Stimulated activated effector memory CD8-positive, alpha-beta T cell treated with anti-CD3 and anti-CD28 coated beads, Interleukin-12 subunit alpha, Interleukin-12 subunit beta, amount 100 ng/mL, for 72 hours (primary cell): ENCODE measurements at regions not wholly inside any gene's neighbourhood (a gene's known extent, or its start where the extent isn't known, plus 50 kb on each side); places are given as distances from the start of the nearest gene placed in this dataset.

Experiments used
- ATAC-seq: fragments of 150-1000 bp; cut with Tn5 transposase; 2 replicates; pipeline ENCODE4 v1.10.0; 2021
- DNase-seq, 2 donors: peaks; one replicate each; pipeline ENCODE4 v3.0.0; 2021 to 2022; ENCODE audit warnings: low spot score in 2 of 2
- H3K27ac Mint-ChIP-seq: one replicate; pipeline ENCODE4 v1.8.0; 2022; ENCODE audit warnings: mild to moderate bottlenecking, mixed read lengths
- H3K36me3 Mint-ChIP-seq: one replicate; pipeline ENCODE4 v1.8.0; 2022; ENCODE audit warnings: mild to moderate bottlenecking, mixed read lengths
- H3K4me1 Mint-ChIP-seq: one replicate; pipeline ENCODE4 v1.8.0; 2022; ENCODE audit warnings: mixed read lengths
- H3K4me3 Mint-ChIP-seq: one replicate; pipeline ENCODE4 v1.8.0; 2022; ENCODE audit warnings: mild to moderate bottlenecking, mixed read lengths
- H3K9me3 Mint-ChIP-seq: one replicate; pipeline ENCODE4 v1.8.0; 2022; ENCODE audit warnings: mixed read lengths

DNA sequence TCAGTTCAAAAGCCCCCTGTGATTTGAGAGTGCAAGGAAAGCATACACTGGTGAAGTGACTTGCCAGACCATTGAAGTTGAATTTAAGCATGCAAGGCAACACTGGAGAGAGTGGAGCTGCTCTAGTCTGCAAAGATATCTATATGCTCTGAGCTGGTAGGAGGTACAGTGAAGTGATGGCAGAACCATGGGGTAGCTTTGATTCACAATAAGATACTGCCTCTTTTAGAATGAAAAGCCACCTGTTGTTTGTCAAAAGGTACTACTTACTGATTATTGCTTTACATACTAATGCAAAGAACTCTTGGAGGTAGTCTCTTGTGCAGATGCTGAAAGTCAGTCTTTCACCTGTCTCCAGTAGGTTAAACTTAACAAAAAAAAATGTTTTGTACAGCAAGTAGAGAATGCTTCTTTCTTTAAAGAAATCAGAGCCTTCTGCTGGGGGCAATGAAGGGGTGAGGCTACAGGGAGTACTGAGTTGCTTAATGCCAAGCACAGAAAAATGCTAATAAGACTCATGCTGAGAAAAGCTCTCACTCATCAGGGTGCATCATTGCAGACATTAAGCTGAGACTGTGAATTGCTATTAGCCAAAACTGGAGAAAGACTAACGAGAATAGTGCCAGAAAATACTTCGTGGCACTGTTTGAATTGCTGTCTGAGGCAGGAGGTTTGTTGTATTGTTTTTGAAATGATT, 1150.5 kb upstream of the TMPRSS15 start:
- H3K4me3 Mint-ChIP-seq, result no peak overlapping the region

GRCh38 chr21:19557046-19557445, 1153.5 kb upstream of the TMPRSS15 start:
- Mint-ChIP-seq H3K4me3 (no peak overlapping the region), H3K36me3 (no peaks in the 10 kb centered on the region), H3K27ac (no peak overlapping the region), H3K4me1 (no peaks in the 10 kb centered on the region), H3K9me3 (peaks cover 6% of the 10 kb centered on the region)
- DNase-seq, result no peak
- ATAC-seq, result no peak

More for the DNA sequence above, 1150.5 kb upstream of the TMPRSS15 start:
- Mint-ChIP-seq H3K4me1 (no peaks in the 10 kb centered on the region), H3K36me3 (no peaks in the 10 kb centered on the region), H3K9me3 (peaks cover 9% of the 10 kb centered on the region), H3K27ac (no peak overlapping the region)
- ATAC-seq (no peak), DNase-seq (no peak)

- Mint-ChIP-seq H3K36me3 (no peaks in the 10 kb centered on the region), H3K9me3 (peaks cover 6% of the 10 kb centered on the region), H3K4me1 (no peaks in the 10 kb centered on the region), H3K27ac (no peak overlapping the region), H3K4me3 (no peak overlapping the region)
- DNase-seq, result no peak
- ATAC-seq, result no peak
These were observed 1153.9 kb upstream of the TMPRSS15 start for GRCh38 chr21:19557488-19557887.

- Mint-ChIP-seq H3K36me3 (no peaks in the 10 kb centered on the region), H3K9me3 (peaks cover 7% of the 10 kb centered on the region), H3K4me1 (no peaks in the 10 kb centered on the region), H3K4me3 (no peak overlapping the region), H3K27ac (no peak overlapping the region)
- no peak for ATAC-seq
- DNase-seq, result no peak
These were observed 1162.0 kb upstream of the TMPRSS15 start for GRCh38 chr21:19565587-19565986.

DNA sequence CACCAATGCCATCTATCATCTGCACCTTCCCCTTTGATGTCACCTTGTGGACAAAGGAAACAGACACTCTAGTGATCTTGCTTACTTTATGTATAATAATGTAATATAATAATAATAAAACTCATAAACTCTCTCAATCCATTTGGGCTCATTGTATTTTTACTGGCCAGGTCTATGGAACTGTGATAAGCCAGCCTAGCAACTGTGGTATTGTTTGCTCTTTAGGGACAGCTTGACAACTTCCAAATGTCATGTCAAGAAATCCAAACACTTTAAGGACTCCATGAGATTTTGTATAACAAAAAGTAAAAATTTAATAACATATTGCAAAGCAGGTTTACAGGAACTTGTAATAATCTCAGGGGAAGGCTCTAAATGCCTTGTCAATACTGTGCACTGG, 1163.4 kb upstream of the TMPRSS15 start:
- ATAC-seq, result no peak
- Mint-ChIP-seq H3K27ac (no peak overlapping the region), H3K9me3 (peaks cover 10% of the 10 kb centered on the region), H3K4me3 (no peak overlapping the region), H3K36me3 (no peaks in the 10 kb centered on the region), H3K4me1 (no peaks in the 10 kb centered on the region)
- no peak for DNase-seq

DNA sequence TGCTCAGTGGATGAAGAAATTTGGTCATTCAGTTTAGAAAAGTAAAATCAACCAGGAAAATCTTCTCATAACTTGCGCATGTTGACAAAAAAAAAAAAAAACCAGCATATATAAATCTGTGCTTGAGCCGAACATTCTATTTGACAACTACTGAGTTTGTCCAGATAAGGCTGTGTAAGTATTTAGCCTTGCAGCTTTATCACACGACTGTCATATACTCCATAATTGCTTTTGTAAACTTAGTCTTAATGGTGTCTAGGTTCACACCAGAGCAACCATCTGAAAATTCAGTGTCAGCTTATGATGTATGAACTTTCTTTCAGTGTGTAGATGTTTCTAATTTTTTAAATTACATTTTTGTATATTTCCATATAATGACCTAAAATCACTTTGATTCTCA, 1173.8 kb upstream of the TMPRSS15 start:
- H3K36me3 Mint-ChIP-seq, result no peaks in the 10 kb centered on the region
- no peaks in the 10 kb centered on the region for H3K4me1 Mint-ChIP-seq
- no peak for ATAC-seq
- peaks cover 8% of the 10 kb centered on the region for H3K9me3 Mint-ChIP-seq
- no peak overlapping the region for H3K4me3 Mint-ChIP-seq
- no peak for DNase-seq
- no peak overlapping the region for H3K27ac Mint-ChIP-seq

- DNase-seq (no peak), ATAC-seq (no peak)
- Mint-ChIP-seq H3K4me1 (no peaks in the 10 kb centered on the region), H3K9me3 (peaks cover 14% of the 10 kb centered on the region), H3K36me3 (no peaks in the 10 kb centered on the region), H3K4me3 (no peak overlapping the region), H3K27ac (no peak overlapping the region)
These were observed 1186.5 kb upstream of the TMPRSS15 start for GRCh38 chr21:19590044-19590443.

DNA sequence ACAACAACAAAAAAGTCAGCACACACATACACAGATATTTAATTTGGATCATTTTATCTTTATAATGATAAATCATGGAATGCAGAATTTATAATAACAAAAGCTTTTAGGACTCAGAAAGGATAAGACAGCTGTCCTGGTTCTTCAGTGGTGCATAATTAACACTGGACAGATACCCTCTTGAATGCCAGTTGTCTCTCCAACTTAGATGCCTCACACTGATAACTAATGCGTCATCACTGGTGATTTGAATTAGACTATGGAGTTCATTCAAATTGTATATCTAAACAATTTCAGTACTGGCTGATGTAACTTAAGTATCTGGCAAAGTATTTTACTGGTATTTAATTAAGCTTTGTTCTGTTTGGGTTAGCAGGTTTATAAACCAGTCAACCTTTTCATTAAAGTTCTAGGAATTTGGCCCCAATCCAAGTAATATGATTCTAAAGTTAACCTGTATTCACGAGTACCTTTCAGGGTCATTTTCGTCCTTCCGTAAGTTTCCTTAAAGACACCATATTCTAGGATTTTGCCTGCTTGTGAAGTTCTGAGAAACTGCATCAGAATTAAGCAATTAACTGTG, 1199.5 kb upstream of the TMPRSS15 start:
- no peak overlapping the region for H3K27ac Mint-ChIP-seq
- no peaks in the 10 kb centered on the region for H3K36me3 Mint-ChIP-seq
- no peaks in the 10 kb centered on the region for H3K9me3 Mint-ChIP-seq
- no peak for DNase-seq
- no peaks in the 10 kb centered on the region for H3K4me1 Mint-ChIP-seq
- no peak overlapping the region for H3K4me3 Mint-ChIP-seq
- no peak for ATAC-seq

- DNase-seq (no peak), ATAC-seq (no peak)
- no peak overlapping the region for H3K4me3 Mint-ChIP-seq
- no peaks in the 10 kb centered on the region for H3K36me3 Mint-ChIP-seq
- H3K27ac Mint-ChIP-seq, result no peak overlapping the region
- peaks cover 3% of the 10 kb centered on the region for H3K9me3 Mint-ChIP-seq
- no peaks in the 10 kb centered on the region for H3K4me1 Mint-ChIP-seq
These were observed 1204.6 kb upstream of the TMPRSS15 start for GRCh38 chr21:19608101-19608621.

DNA sequence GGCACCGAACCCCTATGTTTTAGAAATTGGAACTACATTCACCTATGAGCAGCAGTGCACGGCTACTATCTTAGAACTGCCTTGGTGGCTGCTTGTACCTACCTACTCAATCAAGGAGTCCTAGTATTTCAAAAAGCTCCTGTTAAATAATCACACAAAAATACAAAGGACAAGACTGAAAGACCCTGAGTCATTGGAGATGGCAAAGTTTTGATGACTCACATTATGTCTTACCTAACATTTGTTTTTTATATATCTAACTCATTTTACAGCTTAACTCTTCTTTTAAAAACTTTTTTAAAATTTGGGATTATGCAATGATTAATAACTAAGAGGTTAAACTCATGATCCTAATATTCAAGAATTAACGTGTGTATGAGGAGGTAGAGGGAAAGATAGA, 1206.0 kb upstream of the TMPRSS15 start:
- Mint-ChIP-seq H3K27ac (no peak overlapping the region), H3K4me3 (no peak overlapping the region), H3K4me1 (no peaks in the 10 kb centered on the region), H3K36me3 (no peaks in the 10 kb centered on the region), H3K9me3 (peaks cover 8% of the 10 kb centered on the region)
- no peak for DNase-seq
- ATAC-seq, result no peak

DNA sequence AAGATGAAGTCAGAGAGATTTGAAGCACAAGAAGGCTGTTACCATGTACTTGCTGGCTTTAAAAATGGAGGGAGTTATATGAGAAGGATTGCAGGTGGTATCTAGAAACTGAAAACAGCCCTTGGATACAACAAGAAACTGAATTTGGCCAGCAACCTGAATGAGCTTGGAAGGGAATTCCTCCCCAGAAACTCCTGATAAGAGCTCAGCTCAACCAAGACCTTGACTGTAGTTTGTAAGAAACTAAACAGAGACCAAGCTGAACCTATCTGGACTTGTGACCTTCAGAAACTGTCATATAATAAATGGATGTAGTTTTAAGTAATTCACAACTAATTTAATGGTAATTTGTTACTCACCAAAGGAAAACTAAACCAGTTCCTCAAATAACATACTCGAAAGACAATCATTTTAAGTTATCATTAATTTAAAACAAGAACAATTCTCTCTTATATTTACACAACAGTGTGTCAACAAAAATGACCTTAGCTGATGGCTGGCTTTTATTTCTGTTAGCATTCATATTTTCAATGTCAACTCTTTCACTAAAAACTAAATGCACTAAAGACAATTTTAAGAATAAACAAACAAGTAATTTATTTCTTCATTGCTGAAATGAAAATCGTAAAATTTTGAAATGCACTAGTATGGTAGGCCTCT, 1218.4 kb upstream of the TMPRSS15 start:
- H3K4me1 Mint-ChIP-seq, result no peaks in the 10 kb centered on the region
- H3K4me3 Mint-ChIP-seq, result no peak overlapping the region
- H3K27ac Mint-ChIP-seq, result no peak overlapping the region
- peaks cover 13% of the 10 kb centered on the region for H3K9me3 Mint-ChIP-seq
- no peak for DNase-seq
- no peaks in the 10 kb centered on the region for H3K36me3 Mint-ChIP-seq
- ATAC-seq, result no peak

DNA sequence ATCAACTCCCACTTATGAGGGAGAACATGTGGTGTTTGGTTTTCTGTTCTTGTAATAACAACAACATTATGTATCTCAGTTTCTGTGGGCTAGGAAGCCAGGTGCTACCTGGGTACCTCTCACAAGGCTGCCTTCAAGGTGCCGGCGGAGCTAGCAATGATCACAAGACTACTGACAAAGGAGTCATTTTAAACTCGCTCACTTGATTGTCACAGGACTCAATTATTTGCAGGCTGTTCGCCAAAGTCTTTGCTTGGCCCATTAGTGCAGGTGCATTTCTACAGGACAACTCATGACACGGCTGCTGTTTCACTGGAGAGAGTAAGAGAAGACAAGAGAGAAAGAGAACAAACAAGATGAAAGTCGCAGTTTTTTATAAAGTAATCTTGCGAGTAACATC, 1237.4 kb upstream of the TMPRSS15 start:
- ATAC-seq (no peak), DNase-seq (no peak)
- H3K4me1 Mint-ChIP-seq, result no peaks in the 10 kb centered on the region
- no peak overlapping the region for H3K27ac Mint-ChIP-seq
- no peaks in the 10 kb centered on the region for H3K36me3 Mint-ChIP-seq
- H3K9me3 Mint-ChIP-seq, result no peaks in the 10 kb centered on the region
- H3K4me3 Mint-ChIP-seq, result no peak overlapping the region

- Mint-ChIP-seq H3K27ac (no peak overlapping the region), H3K4me1 (no peaks in the 10 kb centered on the region), H3K4me3 (no peak overlapping the region), H3K36me3 (no peaks in the 10 kb centered on the region), H3K9me3 (peaks cover 3% of the 10 kb centered on the region)
- ATAC-seq, result no peak
- no peak for DNase-seq
These were observed 1244.8 kb upstream of the TMPRSS15 start for GRCh38 chr21:19648391-19648790.

GRCh38 chr21:19683492-19683891, 1279.9 kb upstream of the TMPRSS15 start:
- no peaks in the 10 kb centered on the region for H3K4me1 Mint-ChIP-seq
- no peak overlapping the region for H3K4me3 Mint-ChIP-seq
- no peak overlapping the region for H3K27ac Mint-ChIP-seq
- peaks cover 21% of the 10 kb centered on the region for H3K9me3 Mint-ChIP-seq
- no peak for ATAC-seq
- no peak for DNase-seq
- H3K36me3 Mint-ChIP-seq, result no peaks in the 10 kb centered on the region

DNA sequence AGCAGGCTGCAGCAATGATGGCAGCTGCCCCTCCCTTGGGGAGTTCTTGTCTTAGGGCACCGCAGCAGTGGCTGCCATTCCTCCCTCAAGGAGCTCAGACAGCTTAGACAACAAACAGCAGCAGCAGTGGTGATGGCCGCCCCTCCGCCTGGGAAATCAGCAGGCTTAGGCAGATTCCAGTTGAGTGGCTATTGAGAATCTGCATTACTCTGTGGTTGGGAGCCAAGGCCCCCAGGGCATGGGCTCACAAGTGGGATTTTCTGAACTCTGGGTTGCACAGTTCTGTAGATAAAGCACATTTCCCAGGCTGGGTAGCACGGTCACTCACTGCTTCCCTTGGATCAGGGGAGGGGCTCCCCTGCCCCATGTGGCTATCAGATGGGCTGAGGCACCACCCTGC, 1280.7 kb upstream of the TMPRSS15 start:
- H3K36me3 Mint-ChIP-seq, result no peaks in the 10 kb centered on the region
- peaks cover 18% of the 10 kb centered on the region for H3K9me3 Mint-ChIP-seq
- H3K4me1 Mint-ChIP-seq, result no peaks in the 10 kb centered on the region
- ATAC-seq, result no peak
- no peak overlapping the region for H3K27ac Mint-ChIP-seq
- DNase-seq, result no peak
- H3K4me3 Mint-ChIP-seq, result no peak overlapping the region

GRCh38 chr21:19692231-19692630, 1288.6 kb upstream of the TMPRSS15 start:
- DNase-seq (no peak), ATAC-seq (no peak)
- H3K36me3 Mint-ChIP-seq, result no peaks in the 10 kb centered on the region
- H3K4me1 Mint-ChIP-seq, result no peaks in the 10 kb centered on the region
- no peak overlapping the region for H3K4me3 Mint-ChIP-seq
- no peak overlapping the region for H3K27ac Mint-ChIP-seq
- peaks cover 10% of the 10 kb centered on the region for H3K9me3 Mint-ChIP-seq
